IMR-90 (cell line): ENCODE measurements at regions not wholly inside any gene's neighbourhood (a gene's known extent, or its start where the extent isn't known, plus 50 kb on each side); places are given as distances from the start of the nearest gene placed in this dataset.

Experiments
- ATAC-seq: fragments of 200-7000 bp; cut with Tn5 transposase; 2 replicates; pipeline ENCODE4 v1.9.1; 2020; ENCODE audit warnings: low read depth, mild to moderate bottlenecking, moderate library complexity
- BruUV-seq: library from RNA; stranded (reverse); fragments of 400-500 nt; replicated peaks from 2 replicates; lab custom pipeline; 2021; lab: Mats Ljungman, UMichigan
- CTCF ChIA-PET: fragments of 300-600 bp; formaldehyde crosslinking; extraction: SDS; loops from one replicate; lab custom pipeline; 2021; ENCODE audit warnings: antibody characterized with exemption; lab: Yijun Ruan, JAX
- POLR2A ChIA-PET: fragments of 300-600 bp; sonication (Branson Sonifier 250); formaldehyde crosslinking; loops from one replicate; lab custom pipeline; 2022; ENCODE audit warnings: antibody characterized with exemption; ENCODE audit not compliant: unreplicated experiment; lab: Charles Lee
- DNase-seq: peaks from one replicate; pipeline ENCODE4 v3.0.0; 2013
- H2AFZ ChIP-seq: replicated peaks from 2 replicates; pipeline ENCODE3; 2013; ENCODE audit warnings: low read length, mild to moderate bottlenecking; ENCODE audit not compliant: poor library complexity
- H2AK5ac ChIP-seq: 2 replicates; pipeline ENCODE4 v1.6.1; 2013; ENCODE audit warnings: low read depth, low read length, inconsistent platforms
- H2AK9ac ChIP-seq: replicated peaks from 2 replicates; pipeline ENCODE3; 2013; ENCODE audit warnings: mild to moderate bottlenecking, low read depth, low read length, moderate library complexity; ENCODE audit not compliant: poor library complexity
- H2BK120ac ChIP-seq: 2 replicates; pipeline ENCODE4 v1.6.1; 2013; ENCODE audit warnings: low read depth, low read length, inconsistent platforms
- H2BK15ac ChIP-seq: 3 replicates; pipeline ENCODE4 v1.6.1; 2013; ENCODE audit warnings: low read depth, low read length, inconsistent platforms
- H2BK20ac ChIP-seq: 2 replicates; pipeline ENCODE4 v1.6.1; 2013; ENCODE audit warnings: low read depth, mild to moderate bottlenecking, inconsistent platforms, low read length, moderate library complexity
- H2BK5ac ChIP-seq: 2 replicates; pipeline ENCODE4 v1.6.1; 2013; ENCODE audit warnings: mild to moderate bottlenecking, low read depth, low read length, inconsistent platforms; ENCODE audit not compliant: poor library complexity, severe bottlenecking
- H3K14ac ChIP-seq: replicated peaks from 2 replicates; pipeline ENCODE4 v1.6.1; 2013; ENCODE audit warnings: low read depth, low read length, inconsistent platforms
- H3K18ac ChIP-seq: 2 replicates; pipeline ENCODE4 v1.6.1; 2013; ENCODE audit warnings: low read depth, low read length, control low read depth
- H3K23ac ChIP-seq: 2 replicates; pipeline ENCODE4 v1.6.1; 2013; ENCODE audit warnings: low read depth, low read length, inconsistent platforms
- H3K27ac ChIP-seq: 2 replicates; pipeline ENCODE4 v1.5.1; 2013; ENCODE audit warnings: mild to moderate bottlenecking, control low read depth, low read length; ENCODE audit not compliant: insufficient read depth
- H3K27me3 ChIP-seq: 2 replicates; pipeline ENCODE4 v1.6.1; 2013; ENCODE audit warnings: low read length; ENCODE audit not compliant: control insufficient read depth, insufficient read depth
- H3K36me3 ChIP-seq: 2 replicates; pipeline ENCODE4 v1.6.1; 2013; ENCODE audit warnings: low read length, mixed read lengths; ENCODE audit not compliant: control insufficient read depth, insufficient read depth
- H3K4ac ChIP-seq: 2 replicates; pipeline ENCODE4 v1.6.1; 2013; ENCODE audit warnings: low read depth, low read length, inconsistent platforms
- H3K4me1 ChIP-seq: 2 replicates; pipeline ENCODE4 v1.6.1; 2013; ENCODE audit warnings: low read length, mixed read lengths; ENCODE audit not compliant: control insufficient read depth, insufficient read depth
- H3K4me2 ChIP-seq: 2 replicates; pipeline ENCODE4 v1.6.1; 2013; ENCODE audit warnings: low read depth, mild to moderate bottlenecking, control low read depth, low read length, moderate library complexity
- H3K4me3 ChIP-seq: 2 replicates; pipeline ENCODE4 v1.5.1; 2013; ENCODE audit warnings: low read depth, mild to moderate bottlenecking, control low read depth, low read length, moderate library complexity; ENCODE audit not compliant: insufficient read depth
- H3K56ac ChIP-seq: 2 replicates; pipeline ENCODE4 v1.6.1; 2013; ENCODE audit warnings: low read length, inconsistent platforms; ENCODE audit not compliant: insufficient read depth; ENCODE audit errors: extremely low read depth
- H3K79me1 ChIP-seq, 2 experiments: 2 replicates each; pipeline ENCODE4 v1.6.1; 2013; ENCODE audit warnings: low read length in 2 of 2, inconsistent platforms in 1 of 2, low read depth in 1 of 2
- H3K9ac ChIP-seq: 2 replicates; pipeline ENCODE4 v1.6.1; 2013; ENCODE audit warnings: low read depth, low read length, control low read depth
- H3K9me1 ChIP-seq: 2 replicates; pipeline ENCODE4 v1.6.1; 2013; ENCODE audit warnings: low read length, inconsistent platforms; ENCODE audit not compliant: insufficient read depth
- H3K9me3 ChIP-seq: 2 replicates; pipeline ENCODE4 v1.6.1; 2013; ENCODE audit warnings: low read length; ENCODE audit not compliant: control insufficient read depth, insufficient read depth
- H4K20me1 ChIP-seq: 2 replicates; pipeline ENCODE4 v1.6.1; 2013; ENCODE audit warnings: low read length, inconsistent platforms; ENCODE audit not compliant: insufficient read depth
- H4K5ac ChIP-seq: 2 replicates; pipeline ENCODE4 v1.6.1; 2013; ENCODE audit warnings: mild to moderate bottlenecking, low read depth, low read length, control low read depth
- H4K8ac ChIP-seq, 2 experiments: 2 replicates each; pipeline ENCODE4 v1.6.1; 2013; ENCODE audit warnings: low read depth in 2 of 2, low read length in 2 of 2, control low read depth in 1 of 2, inconsistent platforms in 1 of 2
- H4K91ac ChIP-seq: 2 replicates; pipeline ENCODE4 v1.6.1; 2013; ENCODE audit warnings: low read depth, low read length, inconsistent platforms; ENCODE audit not compliant: insufficient read depth
- BHLHE40 ChIP-seq: fragments of 150-350 bp; IDR thresholded peaks from 2 replicates; pipeline ENCODE4 v1.6.1; 2016; ENCODE audit warnings: mild to moderate bottlenecking, low read depth, low read length
- CEBPB ChIP-seq: IDR thresholded peaks from 2 replicates; pipeline ENCODE4 v1.6.1; 2012; ENCODE audit warnings: low read depth, low read length, improper control_type of control experiment
- FOS ChIP-seq: fragments of 150-350 bp; IDR thresholded peaks from 2 replicates; pipeline ENCODE4 v1.6.1; 2016; ENCODE audit warnings: low read depth, low read length
- NFE2L2 ChIP-seq: fragments of 150-350 bp; IDR thresholded peaks from 2 replicates; pipeline ENCODE4 v1.6.1; 2016; ENCODE audit warnings: low read depth, mild to moderate bottlenecking, low read length
- POLR2A ChIP-seq: IDR thresholded peaks from 2 replicates; pipeline ENCODE4 v1.6.1; 2012; ENCODE audit warnings: mild to moderate bottlenecking, low read depth, low read length
- RAD21 ChIP-seq: IDR thresholded peaks from 2 replicates; pipeline ENCODE4 v1.6.1; 2012; ENCODE audit warnings: low read length, improper control_type of control experiment
- RCOR1 ChIP-seq: IDR thresholded peaks from 2 replicates; pipeline ENCODE4 v1.6.1; 2012; ENCODE audit warnings: mild to moderate bottlenecking, low read length, improper control_type of control experiment; ENCODE audit not compliant: insufficient replicate concordance
- RFX5 ChIP-seq: IDR thresholded peaks from 2 replicates; pipeline ENCODE4 v1.8.0; 2012; ENCODE audit warnings: low read depth, mild to moderate bottlenecking, low read length, moderate library complexity
- SMC3 ChIP-seq: fragments of 150-350 bp; IDR thresholded peaks from 2 replicates; pipeline ENCODE4 v1.6.1; 2016; ENCODE audit warnings: low read depth, mild to moderate bottlenecking, antibody characterized with exemption, low read length, moderate library complexity
- WGBS, 2 experiments: methylation state at CpG; one replicate each; pipeline versions ENCODE4 v1.1.5 to v1.1.7; 2013; ENCODE audit warnings: missing lambda C conversion rate in 2 of 2; ENCODE audit not compliant: insufficient read length in 1 of 2; ENCODE audit errors: extremely low coverage in 2 of 2; 5-methylcytosine and 5-hydroxymethylcytosine counted together
- dilution Hi-C: fragments of 300-500 bp; cut with HindIII; formaldehyde crosslinking; loops from one replicate; pipeline ENCODE4 v1.14.3; 2018; ENCODE audit warnings: low sequenced_read_pairs; ENCODE audit not compliant: unreplicated experiment
- in situ Hi-C: fragments of 300-500 bp; cut with MboI; formaldehyde crosslinking; loops from 3 replicates; pipeline ENCODE4 v1.14.3; 2019; ENCODE audit warnings: low sequenced_read_pairs, inconsistent platforms, mixed read lengths
- intact Hi-C: fragments of 100-400 bp; cut with micrococcal nuclease; formaldehyde crosslinking; loops from 2 replicates; pipeline ENCODE4 v1.10.0; 2022
- TF ChIP-seq, protein P1 (sequence below): fragments of 150-350 bp; IDR thresholded peaks from 2 replicates; pipeline ENCODE4 v1.6.1; 2016; ENCODE audit warnings: low read depth, mild to moderate bottlenecking, low read length, moderate library complexity, borderline replicate concordance

DNA sequence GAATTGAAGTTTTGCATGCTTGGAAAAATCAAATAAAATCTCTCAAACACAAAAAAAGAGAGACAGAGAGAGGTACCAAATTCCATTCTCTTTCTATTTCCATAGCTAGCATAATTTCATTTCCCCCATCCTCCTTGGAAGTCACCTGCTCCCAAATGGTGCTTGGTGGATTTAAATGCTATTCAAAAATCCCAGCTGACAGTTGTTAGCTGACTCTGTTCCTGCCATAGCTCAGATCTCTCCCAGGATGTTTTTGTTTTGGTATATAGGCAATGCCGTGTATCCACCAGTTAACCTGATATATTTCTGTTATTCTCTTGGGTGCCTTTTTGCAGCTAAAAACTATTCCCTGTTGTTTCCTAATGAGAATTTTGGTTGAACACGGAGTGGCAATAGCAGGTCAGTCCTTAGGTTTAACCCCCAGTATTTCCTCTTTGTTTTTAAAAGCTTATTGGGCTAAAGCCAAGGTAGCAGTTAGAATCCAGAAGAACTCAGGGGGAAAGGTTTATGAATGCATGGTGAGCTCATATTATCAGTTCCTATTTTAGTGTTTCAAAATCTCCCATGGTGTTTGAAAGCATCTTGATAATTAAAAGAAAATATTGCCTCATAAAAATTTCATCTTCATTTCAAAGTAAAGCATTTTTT, 240.0 kb upstream of the GBE1 start:
- no peak overlapping the region for H2AK5ac ChIP-seq
- H3K4me2 ChIP-seq, result no peak overlapping the region
- no peak for ATAC-seq
- no peaks in the 10 kb centered on the region for H4K20me1 ChIP-seq
- H2AK9ac ChIP-seq, result no peak overlapping the region
- whole genome bisulfite sequencing, 2 experiments, result no CpG with 5 or more reads among the region's 2 CpGs
- no peak overlapping the region for H3K4ac ChIP-seq
- CTCF ChIA-PET, result no interaction called here
- no peak overlapping the region for H3K14ac ChIP-seq
- H3K23ac ChIP-seq, result no peak overlapping the region
- no peak overlapping the region for H2BK20ac ChIP-seq
- H2BK120ac ChIP-seq, result no peak overlapping the region
- no peak overlapping the region for H4K8ac ChIP-seq
- H2BK15ac ChIP-seq, result no peak overlapping the region
- H4K5ac ChIP-seq, result no peak overlapping the region
- H4K91ac ChIP-seq, result no peak overlapping the region
- no peaks in the 10 kb centered on the region for H3K27me3 ChIP-seq
- dilution Hi-C loops (no loop called here), intact Hi-C loops (no loop called here), in situ Hi-C loops (no loop called here)
- no peaks in the 10 kb centered on the region for H3K79me1 ChIP-seq
- H3K9me1 ChIP-seq, result no peaks in the 10 kb centered on the region
- no peak overlapping the region for H3K4me3 ChIP-seq
- DNase-seq, result no peak
- no peaks in the 10 kb centered on the region for H3K4me1 ChIP-seq
- BruUV-seq, result no TSS peak
- POLR2A ChIA-PET, result no interaction called here
- H2BK5ac ChIP-seq, result no peak overlapping the region
- no peaks in the 10 kb centered on the region for H3K36me3 ChIP-seq
- no peak for TF ChIP-seq NFE2L2
- no peak for TF ChIP-seq POLR2A
- no peak for TF ChIP-seq FOS
- TF ChIP-seq CEBPB, result no peak
- TF ChIP-seq, protein P1, sequence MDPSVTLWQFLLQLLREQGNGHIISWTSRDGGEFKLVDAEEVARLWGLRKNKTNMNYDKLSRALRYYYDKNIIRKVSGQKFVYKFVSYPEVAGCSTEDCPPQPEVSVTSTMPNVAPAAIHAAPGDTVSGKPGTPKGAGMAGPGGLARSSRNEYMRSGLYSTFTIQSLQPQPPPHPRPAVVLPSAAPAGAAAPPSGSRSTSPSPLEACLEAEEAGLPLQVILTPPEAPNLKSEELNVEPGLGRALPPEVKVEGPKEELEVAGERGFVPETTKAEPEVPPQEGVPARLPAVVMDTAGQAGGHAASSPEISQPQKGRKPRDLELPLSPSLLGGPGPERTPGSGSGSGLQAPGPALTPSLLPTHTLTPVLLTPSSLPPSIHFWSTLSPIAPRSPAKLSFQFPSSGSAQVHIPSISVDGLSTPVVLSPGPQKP, result no peak
- no peak for TF ChIP-seq SMC3
- TF ChIP-seq RFX5, result no peak
- no peak for TF ChIP-seq RAD21
- TF ChIP-seq RCOR1, result no peak
- no peak for TF ChIP-seq BHLHE40
- H3K27ac ChIP-seq, result no peak overlapping the region
- H3K9ac ChIP-seq, result no peak overlapping the region
- no peaks in the 10 kb centered on the region for H3K9me3 ChIP-seq
- no peak overlapping the region for H3K56ac ChIP-seq
- no peak overlapping the region for H3K18ac ChIP-seq
- no peak overlapping the region for H2AFZ ChIP-seq
